GM21526 (cell line): ENCODE measurements at regions not wholly inside any gene's neighbourhood (a gene's known extent, or its start where the extent isn't known, plus 50 kb on each side); places are given as distances from the start of the nearest gene placed in this dataset.

Source experiments
- ATAC-seq: cut with Tn5 transposase; IDR thresholded peaks from one replicate; pipeline ENCODE4 v1.9.1; 2021; ENCODE audit warnings: moderate library complexity; ENCODE audit not compliant: unreplicated experiment, low FRiP score

GRCh38 chr1:229207916-229208315 lies 63.0 kb upstream of the RAB4A start:
- no peak for ATAC-seq

GRCh38 chr1:229208481-229208880 lies 62.4 kb upstream of the RAB4A start:
- ATAC-seq, result no peak

GRCh38 chr1:229209386-229209785 lies 61.5 kb upstream of the RAB4A start:
- no peak for ATAC-seq

- no peak for ATAC-seq
Measured at GRCh38 chr1:229209816-229210215, 61.1 kb upstream of the RAB4A start.

GRCh38 chr1:229210844-229211243 lies 60.1 kb upstream of the RAB4A start:
- ATAC-seq, result no peak

GRCh38 chr1:229213797-229214196 lies 57.1 kb upstream of the RAB4A start:
- ATAC-seq, result no peak

GRCh38 chr1:229217716-229218115 lies 53.2 kb upstream of the RAB4A start:
- no peak for ATAC-seq

GRCh38 chr1:229218612-229219025 lies 52.3 kb upstream of the RAB4A start:
- no peak for ATAC-seq

- ATAC-seq, result no peak
Measured at GRCh38 chr1:229220163-229220846, 50.6 kb upstream of the RAB4A start.

GRCh38 chr1:229221106-229222019 lies 49.5 kb upstream of the RAB4A start:
- ATAC-seq, result no peak
